IMR-90 (cell line): ENCODE measurements at regions not wholly inside any gene's neighbourhood (a gene's known extent, or its start where the extent isn't known, plus 50 kb on each side); places are given as distances from the start of the nearest gene placed in this dataset.

Experiments used
- ATAC-seq: fragments of 200-7000 bp; cut with Tn5 transposase; 2 replicates; pipeline ENCODE4 v1.9.1; 2020; ENCODE audit warnings: low read depth, mild to moderate bottlenecking, moderate library complexity
- BruUV-seq: library from RNA; stranded (reverse); fragments of 400-500 nt; replicated peaks from 2 replicates; lab custom pipeline; 2021; lab: Mats Ljungman, UMichigan
- CTCF ChIA-PET: fragments of 300-600 bp; formaldehyde crosslinking; extraction: SDS; loops from one replicate; lab custom pipeline; 2021; ENCODE audit warnings: antibody characterized with exemption; lab: Yijun Ruan, JAX
- POLR2A ChIA-PET: fragments of 300-600 bp; sonication (Branson Sonifier 250); formaldehyde crosslinking; loops from one replicate; lab custom pipeline; 2022; ENCODE audit warnings: antibody characterized with exemption; ENCODE audit not compliant: unreplicated experiment; lab: Charles Lee
- DNase-seq: peaks from one replicate; pipeline ENCODE4 v3.0.0; 2013
- H2AFZ ChIP-seq: replicated peaks from 2 replicates; pipeline ENCODE3; 2013; ENCODE audit warnings: low read length, mild to moderate bottlenecking; ENCODE audit not compliant: poor library complexity
- H2AK5ac ChIP-seq: 2 replicates; pipeline ENCODE4 v1.6.1; 2013; ENCODE audit warnings: low read depth, low read length, inconsistent platforms
- H2AK9ac ChIP-seq: replicated peaks from 2 replicates; pipeline ENCODE3; 2013; ENCODE audit warnings: mild to moderate bottlenecking, low read depth, low read length, moderate library complexity; ENCODE audit not compliant: poor library complexity
- H2BK120ac ChIP-seq: 2 replicates; pipeline ENCODE4 v1.6.1; 2013; ENCODE audit warnings: low read depth, low read length, inconsistent platforms
- H2BK15ac ChIP-seq: 3 replicates; pipeline ENCODE4 v1.6.1; 2013; ENCODE audit warnings: low read depth, low read length, inconsistent platforms
- H2BK20ac ChIP-seq: 2 replicates; pipeline ENCODE4 v1.6.1; 2013; ENCODE audit warnings: low read depth, mild to moderate bottlenecking, inconsistent platforms, low read length, moderate library complexity
- H2BK5ac ChIP-seq: 2 replicates; pipeline ENCODE4 v1.6.1; 2013; ENCODE audit warnings: mild to moderate bottlenecking, low read depth, low read length, inconsistent platforms; ENCODE audit not compliant: poor library complexity, severe bottlenecking
- H3K14ac ChIP-seq: replicated peaks from 2 replicates; pipeline ENCODE4 v1.6.1; 2013; ENCODE audit warnings: low read depth, low read length, inconsistent platforms
- H3K18ac ChIP-seq: 2 replicates; pipeline ENCODE4 v1.6.1; 2013; ENCODE audit warnings: low read depth, low read length, control low read depth
- H3K23ac ChIP-seq: 2 replicates; pipeline ENCODE4 v1.6.1; 2013; ENCODE audit warnings: low read depth, low read length, inconsistent platforms
- H3K27ac ChIP-seq: 2 replicates; pipeline ENCODE4 v1.5.1; 2013; ENCODE audit warnings: mild to moderate bottlenecking, control low read depth, low read length; ENCODE audit not compliant: insufficient read depth
- H3K27me3 ChIP-seq: 2 replicates; pipeline ENCODE4 v1.6.1; 2013; ENCODE audit warnings: low read length; ENCODE audit not compliant: control insufficient read depth, insufficient read depth
- H3K36me3 ChIP-seq: 2 replicates; pipeline ENCODE4 v1.6.1; 2013; ENCODE audit warnings: low read length, mixed read lengths; ENCODE audit not compliant: control insufficient read depth, insufficient read depth
- H3K4ac ChIP-seq: 2 replicates; pipeline ENCODE4 v1.6.1; 2013; ENCODE audit warnings: low read depth, low read length, inconsistent platforms
- H3K4me1 ChIP-seq: 2 replicates; pipeline ENCODE4 v1.6.1; 2013; ENCODE audit warnings: low read length, mixed read lengths; ENCODE audit not compliant: control insufficient read depth, insufficient read depth
- H3K4me2 ChIP-seq: 2 replicates; pipeline ENCODE4 v1.6.1; 2013; ENCODE audit warnings: low read depth, mild to moderate bottlenecking, control low read depth, low read length, moderate library complexity
- H3K4me3 ChIP-seq: 2 replicates; pipeline ENCODE4 v1.5.1; 2013; ENCODE audit warnings: low read depth, mild to moderate bottlenecking, control low read depth, low read length, moderate library complexity; ENCODE audit not compliant: insufficient read depth
- H3K56ac ChIP-seq: 2 replicates; pipeline ENCODE4 v1.6.1; 2013; ENCODE audit warnings: low read length, inconsistent platforms; ENCODE audit not compliant: insufficient read depth; ENCODE audit errors: extremely low read depth
- H3K79me1 ChIP-seq, 2 experiments: 2 replicates each; pipeline ENCODE4 v1.6.1; 2013; ENCODE audit warnings: low read length in 2 of 2, inconsistent platforms in 1 of 2, low read depth in 1 of 2
- H3K9ac ChIP-seq: 2 replicates; pipeline ENCODE4 v1.6.1; 2013; ENCODE audit warnings: low read depth, low read length, control low read depth
- H3K9me1 ChIP-seq: 2 replicates; pipeline ENCODE4 v1.6.1; 2013; ENCODE audit warnings: low read length, inconsistent platforms; ENCODE audit not compliant: insufficient read depth
- H3K9me3 ChIP-seq: 2 replicates; pipeline ENCODE4 v1.6.1; 2013; ENCODE audit warnings: low read length; ENCODE audit not compliant: control insufficient read depth, insufficient read depth
- H4K20me1 ChIP-seq: 2 replicates; pipeline ENCODE4 v1.6.1; 2013; ENCODE audit warnings: low read length, inconsistent platforms; ENCODE audit not compliant: insufficient read depth
- H4K5ac ChIP-seq: 2 replicates; pipeline ENCODE4 v1.6.1; 2013; ENCODE audit warnings: mild to moderate bottlenecking, low read depth, low read length, control low read depth
- H4K8ac ChIP-seq, 2 experiments: 2 replicates each; pipeline ENCODE4 v1.6.1; 2013; ENCODE audit warnings: low read depth in 2 of 2, low read length in 2 of 2, control low read depth in 1 of 2, inconsistent platforms in 1 of 2
- H4K91ac ChIP-seq: 2 replicates; pipeline ENCODE4 v1.6.1; 2013; ENCODE audit warnings: low read depth, low read length, inconsistent platforms; ENCODE audit not compliant: insufficient read depth
- BHLHE40 ChIP-seq: fragments of 150-350 bp; IDR thresholded peaks from 2 replicates; pipeline ENCODE4 v1.6.1; 2016; ENCODE audit warnings: mild to moderate bottlenecking, low read depth, low read length
- CHD1 ChIP-seq: IDR thresholded peaks from 2 replicates; pipeline ENCODE4 v1.6.1; 2012; ENCODE audit warnings: low read depth, low read length, improper control_type of control experiment
- CTCF ChIP-seq: conservative IDR thresholded peaks from 2 replicates; pipeline ENCODE4 v1.5.1; 2012; ENCODE audit warnings: mild to moderate bottlenecking, low read depth, low read length, improper control_type of control experiment
- MXI1 ChIP-seq: IDR thresholded peaks from 2 replicates; pipeline ENCODE4 v1.6.1; 2012; ENCODE audit warnings: low read depth, mild to moderate bottlenecking, low read length, moderate library complexity, borderline replicate concordance
- POLR2A ChIP-seq: IDR thresholded peaks from 2 replicates; pipeline ENCODE4 v1.6.1; 2012; ENCODE audit warnings: mild to moderate bottlenecking, low read depth, low read length
- RAD21 ChIP-seq: IDR thresholded peaks from 2 replicates; pipeline ENCODE4 v1.6.1; 2012; ENCODE audit warnings: low read length, improper control_type of control experiment
- USF2 ChIP-seq: fragments of 150-350 bp; IDR thresholded peaks from 2 replicates; pipeline ENCODE4 v1.6.1; 2017; ENCODE audit warnings: mild to moderate bottlenecking, antibody characterized with exemption, low read length, low read depth
- WGBS, 2 experiments: methylation state at CpG; one replicate each; pipeline versions ENCODE4 v1.1.5 to v1.1.7; 2013; ENCODE audit warnings: missing lambda C conversion rate in 2 of 2; ENCODE audit not compliant: insufficient read length in 1 of 2; ENCODE audit errors: extremely low coverage in 2 of 2; 5-methylcytosine and 5-hydroxymethylcytosine counted together
- dilution Hi-C: fragments of 300-500 bp; cut with HindIII; formaldehyde crosslinking; loops from one replicate; pipeline ENCODE4 v1.14.3; 2018; ENCODE audit warnings: low sequenced_read_pairs; ENCODE audit not compliant: unreplicated experiment
- in situ Hi-C: fragments of 300-500 bp; cut with MboI; formaldehyde crosslinking; loops from 3 replicates; pipeline ENCODE4 v1.14.3; 2019; ENCODE audit warnings: low sequenced_read_pairs, inconsistent platforms, mixed read lengths
- intact Hi-C: fragments of 100-400 bp; cut with micrococcal nuclease; formaldehyde crosslinking; loops from 2 replicates; pipeline ENCODE4 v1.10.0; 2022

GRCh38 chr16:26530584-26531289, 536.0 kb upstream of the C16orf82 start:
- no peaks in the 10 kb centered on the region for H3K79me1 ChIP-seq
- H2AFZ ChIP-seq = no peak overlapping the region
- H2AK9ac ChIP-seq = no peak overlapping the region
- no peak overlapping the region for H4K5ac ChIP-seq
- no peaks in the 10 kb centered on the region for H3K9me1 ChIP-seq
- CTCF ChIA-PET = no interaction called here
- H3K4ac ChIP-seq = no peak overlapping the region
- intact Hi-C loops = no loop called here
- no peak overlapping the region for H2BK5ac ChIP-seq
- H3K36me3 ChIP-seq = no peaks in the 10 kb centered on the region
- H3K9ac ChIP-seq = no peak overlapping the region
- no peak overlapping the region for H2BK20ac ChIP-seq
- H3K56ac ChIP-seq = no peak overlapping the region
- no peak for TF ChIP-seq POLR2A
- TF ChIP-seq CHD1 = no peak
- no peak for TF ChIP-seq RAD21
- TF ChIP-seq USF2 = no peak
- TF ChIP-seq MXI1 = no peak
- TF ChIP-seq BHLHE40 = no peak
- no peak for TF ChIP-seq CTCF
- no peak overlapping the region for H4K91ac ChIP-seq
- no peaks in the 10 kb centered on the region for H4K20me1 ChIP-seq
- H2AK5ac ChIP-seq = no peak overlapping the region
- dilution Hi-C loops = no loop called here
- POLR2A ChIA-PET = no interaction called here
- no peak overlapping the region for H3K4me2 ChIP-seq
- H2BK15ac ChIP-seq = no peak overlapping the region
- ATAC-seq (no peak), DNase-seq (no peak)
- H3K4me1 ChIP-seq = no peaks in the 10 kb centered on the region
- H3K27me3 ChIP-seq = no peaks in the 10 kb centered on the region
- H3K4me3 ChIP-seq = no peak overlapping the region
- in situ Hi-C loops = no loop called here
- H3K27ac ChIP-seq = no peak overlapping the region
- no TSS peak for BruUV-seq
- H4K8ac ChIP-seq = no peak overlapping the region
- no peak overlapping the region for H3K14ac ChIP-seq
- no CpG with 5 or more reads among the region's 6 CpGs for WGBS, 2 experiments
- H3K9me3 ChIP-seq = no peaks in the 10 kb centered on the region; the same call in 1 of the 2 replicates
- H2BK120ac ChIP-seq = no peak overlapping the region
- H3K23ac ChIP-seq = no peak overlapping the region
- no peak overlapping the region for H3K18ac ChIP-seq
